HG02623 (cell line): ENCODE measurements at regions not wholly inside any gene's neighbourhood (a gene's known extent, or its start where the extent isn't known, plus 50 kb on each side); places are given as distances from the start of the nearest gene placed in this dataset.
"Not testable (repeated sequence)": the region's sequence is repeated elsewhere in the genome, so short reads cannot be mapped to it uniquely, and the experiment has no call there.

ENCODE experiments used
- ATAC-seq: cut with Tn5 transposase; IDR thresholded peaks from one replicate; pipeline ENCODE4 v1.9.1; 2021; ENCODE audit warnings: moderate library complexity; ENCODE audit not compliant: unreplicated experiment

GRCh38 chr6:134642279-134642678, 307.6 kb downstream of the ALDH8A1 start:
- ATAC-seq, result no peak

- ATAC-seq, result peak; percentile 69
Observed at GRCh38 chr6:134640975-134641429, 308.9 kb downstream of the ALDH8A1 start.

DNA sequence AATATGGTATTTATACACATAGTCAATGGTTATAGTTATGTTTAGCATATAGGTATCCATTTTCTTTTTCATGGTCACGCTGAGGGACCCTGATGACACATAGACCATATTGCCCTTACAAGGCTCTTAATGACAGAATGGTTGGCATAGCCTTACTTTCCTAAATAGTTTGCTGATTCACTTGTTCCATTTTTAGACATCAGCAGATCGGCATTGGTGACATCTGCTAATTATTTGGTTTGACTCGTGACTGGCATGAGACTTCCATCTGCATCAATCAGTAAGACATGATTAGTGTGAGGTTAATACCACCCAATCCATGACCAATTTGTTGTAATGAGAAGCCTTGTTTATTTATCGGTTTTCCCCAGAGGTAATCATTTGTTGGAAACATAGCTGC, 309.7 kb downstream of the ALDH8A1 start:
- no peak for ATAC-seq

DNA sequence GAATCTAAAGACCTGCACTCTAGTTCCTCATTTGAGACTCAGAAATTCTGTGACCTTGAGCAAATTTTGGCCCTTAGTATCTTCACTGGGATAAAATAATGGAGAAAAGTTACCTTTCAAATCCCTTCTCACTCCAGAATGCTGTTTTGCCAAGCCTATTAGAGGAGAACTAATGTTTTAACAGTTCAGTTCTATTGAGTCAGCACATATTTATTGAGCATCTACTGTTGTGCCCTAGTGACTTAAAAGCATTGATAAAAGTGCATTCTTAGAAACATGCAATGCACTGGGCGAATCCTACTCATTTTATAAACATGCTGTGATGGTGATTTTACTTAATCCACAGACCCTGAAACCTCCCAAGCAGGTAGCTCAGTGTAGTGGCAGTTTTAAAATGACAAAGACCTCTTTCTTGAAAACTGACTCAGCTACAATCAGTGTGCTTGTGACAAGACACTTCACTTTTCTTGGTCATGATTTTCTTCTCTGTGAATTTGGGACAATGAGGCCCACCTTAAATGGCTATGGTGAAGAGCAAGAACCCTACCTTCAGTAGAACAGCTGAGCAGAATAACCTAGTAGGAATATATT, 312.0 kb downstream of the ALDH8A1 start:
- ATAC-seq, result no peak

GRCh38 chr6:134637282-134637681, 312.6 kb downstream of the ALDH8A1 start:
- ATAC-seq, result no peak

DNA sequence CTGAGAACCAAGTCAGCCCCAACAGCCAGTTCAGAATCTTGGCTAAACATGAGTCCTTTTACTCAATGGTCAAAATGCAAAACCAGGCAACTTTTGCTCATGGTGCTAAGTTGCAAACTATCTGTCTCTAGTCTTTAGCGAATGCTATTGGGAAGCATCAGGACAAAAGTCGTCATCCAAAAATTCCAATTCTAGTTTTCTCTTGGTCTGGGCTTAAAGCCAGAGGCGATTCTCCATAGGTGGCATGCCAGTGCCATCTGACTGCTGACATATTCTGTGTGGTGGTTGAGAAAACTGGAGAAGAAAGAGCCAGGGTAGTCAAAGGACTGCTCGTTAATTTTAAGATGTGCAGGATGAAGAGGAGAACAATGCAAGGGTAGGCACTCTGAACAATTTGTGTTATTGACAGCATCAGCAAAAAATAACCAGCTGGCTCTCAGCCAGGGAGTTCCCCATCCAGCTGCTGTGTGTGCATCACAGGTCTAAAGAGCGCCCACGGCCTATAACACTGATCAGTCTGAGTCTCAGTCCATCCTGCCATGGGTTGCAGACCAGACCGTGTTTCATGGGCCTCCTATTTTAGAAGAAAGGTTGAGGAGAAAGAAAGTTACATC, 313.6 kb downstream of the ALDH8A1 start:
- ATAC-seq, result no peak

DNA sequence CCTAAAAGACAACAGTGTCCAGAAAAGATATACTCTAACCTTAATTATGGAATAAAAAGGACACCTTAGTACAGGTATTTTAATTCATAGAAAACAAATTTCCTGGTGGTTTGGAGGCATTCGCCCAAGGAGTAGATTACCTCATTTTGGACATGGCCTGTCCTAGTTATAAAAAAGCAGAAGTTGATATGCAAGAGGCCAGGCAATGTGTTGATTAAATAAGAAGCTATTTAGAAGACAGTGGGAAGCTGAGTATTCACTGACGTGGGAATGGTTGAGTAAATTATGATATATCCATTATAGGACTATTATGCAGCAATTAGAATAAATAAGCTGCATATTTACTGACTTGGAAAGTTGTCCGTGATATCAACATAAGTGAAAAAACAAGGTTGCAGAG, 314.9 kb downstream of the ALDH8A1 start:
- ATAC-seq, result no peak

DNA sequence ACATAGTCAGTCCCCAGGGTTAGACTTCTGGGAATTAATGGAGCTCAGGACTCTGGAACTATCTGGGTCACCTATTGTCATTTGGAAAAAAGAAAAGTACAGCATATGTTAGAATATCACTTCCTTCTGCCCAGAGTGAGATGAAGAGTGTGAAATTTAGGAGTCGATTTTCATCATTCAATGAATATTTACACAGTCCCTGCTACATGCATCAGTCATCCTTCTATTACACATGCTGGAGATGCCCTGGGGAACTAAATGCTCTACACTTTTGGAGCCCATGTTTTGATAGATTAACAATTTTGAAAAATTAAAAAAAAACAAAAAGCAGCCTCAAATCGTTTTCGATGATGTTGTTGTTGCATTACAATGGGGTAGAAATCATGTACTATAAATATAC, 315.4 kb downstream of the ALDH8A1 start:
- ATAC-seq, result no peak

DNA sequence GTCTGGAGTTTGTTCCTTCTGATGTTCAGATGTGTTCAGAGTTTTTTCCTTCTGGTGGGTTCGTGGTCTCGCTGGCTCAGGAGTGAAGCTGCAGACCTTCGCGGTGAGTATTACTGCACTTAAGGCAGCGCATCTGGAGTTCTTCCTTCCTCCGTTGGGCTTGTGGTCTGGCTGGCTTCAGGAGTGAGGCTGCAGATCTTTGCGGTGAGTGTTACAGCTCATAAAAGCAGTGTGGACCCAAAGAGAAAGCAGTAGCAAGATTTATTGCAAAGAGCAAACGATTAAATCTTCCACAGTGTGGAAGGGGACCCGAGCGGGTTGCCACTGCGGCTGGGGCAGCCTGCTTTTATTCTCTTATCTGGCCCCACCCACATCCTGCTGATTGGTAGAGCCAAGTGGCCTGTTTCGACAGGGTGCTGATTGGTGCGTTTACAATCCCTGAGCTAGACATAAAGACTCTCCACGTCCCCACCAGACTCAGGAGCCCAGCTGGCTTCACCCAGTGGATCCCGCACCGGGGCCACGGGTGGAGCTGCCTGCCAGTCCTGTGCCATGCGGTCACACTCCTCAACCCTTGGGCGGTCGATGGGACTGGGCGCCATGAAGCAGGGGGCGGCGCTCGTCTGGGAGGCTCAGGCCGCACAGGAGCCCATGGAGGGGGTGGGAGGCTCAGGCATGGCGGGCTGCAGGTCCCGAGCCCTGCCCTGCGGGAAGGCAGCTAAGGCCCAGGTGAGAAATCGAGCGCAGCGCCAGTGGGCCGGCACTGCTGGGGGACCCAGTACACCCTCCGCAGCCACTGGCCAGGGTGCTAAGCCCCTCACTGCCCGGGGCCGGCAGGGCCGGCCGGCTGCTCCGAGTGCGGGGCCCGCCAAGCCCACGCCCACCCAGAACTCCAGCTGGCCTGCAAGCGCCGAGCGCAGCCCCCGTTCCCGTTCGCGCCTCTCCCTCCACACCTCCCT, 315.3 kb upstream of the SGK1 start:
- not testable (repeated sequence) for ATAC-seq

GRCh38 chr6:134632024-134632423, 314.1 kb upstream of the SGK1 start:
- no peak for ATAC-seq

GRCh38 chr6:134631398-134631924, 313.5 kb upstream of the SGK1 start:
- no peak for ATAC-seq

GRCh38 chr6:134630508-134631121, 312.7 kb upstream of the SGK1 start:
- ATAC-seq, result no peak

DNA sequence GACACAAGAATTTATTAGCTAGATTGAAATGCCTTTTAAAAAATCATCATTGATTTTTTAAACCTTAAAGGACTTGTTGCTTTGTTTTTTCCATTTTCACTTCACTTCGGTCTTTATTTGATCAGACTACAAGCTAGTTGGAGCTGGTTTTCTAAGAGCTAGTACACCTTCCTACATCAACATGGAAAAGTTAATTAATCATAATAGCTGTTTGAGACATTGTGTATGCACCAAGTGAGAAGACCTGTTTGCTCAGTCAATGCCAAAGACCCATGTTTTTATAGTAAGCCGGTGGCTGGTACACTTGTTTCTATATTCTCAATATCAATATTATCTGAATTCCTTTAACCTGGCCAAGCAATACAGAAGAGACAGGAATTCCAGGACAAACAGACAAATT, 310.2 kb upstream of the SGK1 start:
- ATAC-seq, result no peak

DNA sequence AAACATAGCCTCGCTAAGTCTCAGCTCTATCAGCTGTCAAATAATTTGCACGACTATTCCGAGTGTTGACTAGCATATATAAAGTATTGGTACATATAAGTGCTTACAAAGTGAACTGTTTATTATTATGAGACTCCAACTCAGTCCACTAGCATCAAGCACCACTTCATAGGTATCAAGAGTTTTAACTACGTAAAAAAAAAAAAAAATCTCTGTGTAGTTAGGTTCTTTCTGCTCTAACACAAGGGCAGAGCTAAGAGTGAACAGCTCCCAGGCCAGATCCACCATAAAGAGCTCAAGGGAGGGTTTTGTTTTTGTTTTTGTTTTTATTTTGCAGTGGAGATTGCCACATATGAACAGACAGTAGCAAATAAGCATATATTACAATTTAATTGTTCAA, 309.8 kb upstream of the SGK1 start:
- ATAC-seq, result no peak

DNA sequence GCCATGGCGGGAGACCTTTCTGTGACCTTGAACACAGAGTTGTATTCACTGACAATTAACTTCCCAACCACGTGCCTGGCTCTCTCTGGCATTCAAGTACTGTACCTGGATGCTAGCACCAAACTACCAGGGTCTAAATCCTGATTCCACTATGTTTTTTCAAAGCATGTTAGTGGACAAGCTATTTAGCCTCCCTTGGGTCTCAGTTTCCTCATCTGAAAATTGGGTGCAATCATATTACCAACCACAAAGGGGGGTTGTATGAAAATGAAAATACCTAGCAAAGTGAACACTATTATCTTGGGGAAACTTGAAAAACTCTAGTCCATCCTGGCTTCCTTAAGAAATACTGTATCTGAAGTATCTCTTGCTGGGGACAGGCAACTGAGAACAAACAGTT, 308.7 kb upstream of the SGK1 start:
- ATAC-seq, result no peak

GRCh38 chr6:134626086-134626485, 308.2 kb upstream of the SGK1 start:
- ATAC-seq, result no peak

GRCh38 chr6:134624781-134625180, 306.9 kb upstream of the SGK1 start:
- no peak for ATAC-seq

- no peak for ATAC-seq
Observed at GRCh38 chr6:134623401-134623800, 305.5 kb upstream of the SGK1 start.

GRCh38 chr6:134622382-134623173, 304.7 kb upstream of the SGK1 start:
- no peak for ATAC-seq

DNA sequence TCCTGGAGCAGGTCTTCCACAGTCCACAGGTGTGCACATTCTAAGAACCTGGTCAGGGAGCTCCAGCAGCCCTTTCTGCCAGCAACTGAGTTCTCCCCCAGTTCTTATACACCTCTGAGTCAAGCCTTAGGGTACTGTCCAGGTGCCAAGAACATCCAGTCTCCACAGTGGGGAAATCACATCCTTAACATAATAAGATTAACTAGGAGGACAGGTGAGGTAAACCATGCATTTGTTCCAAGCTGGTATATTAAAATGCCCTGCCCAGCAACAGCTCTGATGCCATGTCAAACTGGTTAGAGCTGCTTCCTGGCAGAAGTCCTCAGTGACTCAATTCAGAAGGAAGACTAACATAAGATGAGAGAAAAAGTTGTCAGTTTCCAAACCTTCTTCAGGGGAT, 303.9 kb upstream of the SGK1 start:
- no peak for ATAC-seq
